ENCODE measurements at regions not wholly inside any gene's neighbourhood (a gene's known extent, or its start where the extent isn't known, plus 50 kb on each side); places are given as distances from the start of the nearest gene placed in this dataset.

- no peak for TF ChIP-seq CTCF (IDR thresholded peaks at IDR 0.05)
- TF ChIP-seq EZH2 (IDR thresholded peaks at IDR 0.05; ENCODE audit: borderline replicate concordance, insufficient read depth, low read depth, low read length, poor library complexity, severe bottlenecking): no peak
These were observed 225.9 kb upstream of the CASK start for GRCh38 chrX:42149281-42149680.
